Stromal cell of bone marrow (primary cell): ENCODE measurements at regions not wholly inside any gene's neighbourhood (a gene's known extent, or its start where the extent isn't known, plus 50 kb on each side); places are given as distances from the start of the nearest gene placed in this dataset.
"Not testable (repeated sequence)": the region's sequence is repeated elsewhere in the genome, so short reads cannot be mapped to it uniquely, and the experiment has no call there.

Experiments
- DNase-seq: peaks from one replicate; pipeline ENCODE4 v3.0.0-alpha.2; 2012; ENCODE audit warnings: low read depth

- peak; percentile 69 for DNase-seq
Measured at GRCh38 chr6:22147921-22148776, 148.7 kb downstream of the PRL start.

DNA sequence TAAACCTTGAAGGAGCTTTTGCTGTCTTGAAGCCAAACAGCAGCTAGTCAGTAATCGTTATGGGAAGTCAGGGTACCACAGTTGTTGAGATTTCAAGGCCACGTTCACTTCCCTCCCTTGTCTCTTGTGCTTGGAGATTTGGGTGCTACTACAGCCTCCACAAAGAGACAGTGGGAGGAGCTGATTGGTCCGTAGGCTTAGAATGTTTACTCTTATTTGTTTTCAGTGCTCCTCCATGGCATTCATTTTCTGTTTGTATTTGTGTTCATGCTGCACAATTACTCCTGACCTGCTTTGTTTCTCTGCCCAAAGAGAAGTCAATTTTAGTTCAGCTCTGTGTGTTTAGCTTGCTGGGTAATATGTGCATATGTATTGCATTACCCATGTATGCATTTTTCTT lies 147.7 kb downstream of the PRL start:
- DNase-seq = no peak

- peak; percentile 8 for DNase-seq
Measured at GRCh38 chr6:22149501-22150367, 147.1 kb downstream of the PRL start.

DNA sequence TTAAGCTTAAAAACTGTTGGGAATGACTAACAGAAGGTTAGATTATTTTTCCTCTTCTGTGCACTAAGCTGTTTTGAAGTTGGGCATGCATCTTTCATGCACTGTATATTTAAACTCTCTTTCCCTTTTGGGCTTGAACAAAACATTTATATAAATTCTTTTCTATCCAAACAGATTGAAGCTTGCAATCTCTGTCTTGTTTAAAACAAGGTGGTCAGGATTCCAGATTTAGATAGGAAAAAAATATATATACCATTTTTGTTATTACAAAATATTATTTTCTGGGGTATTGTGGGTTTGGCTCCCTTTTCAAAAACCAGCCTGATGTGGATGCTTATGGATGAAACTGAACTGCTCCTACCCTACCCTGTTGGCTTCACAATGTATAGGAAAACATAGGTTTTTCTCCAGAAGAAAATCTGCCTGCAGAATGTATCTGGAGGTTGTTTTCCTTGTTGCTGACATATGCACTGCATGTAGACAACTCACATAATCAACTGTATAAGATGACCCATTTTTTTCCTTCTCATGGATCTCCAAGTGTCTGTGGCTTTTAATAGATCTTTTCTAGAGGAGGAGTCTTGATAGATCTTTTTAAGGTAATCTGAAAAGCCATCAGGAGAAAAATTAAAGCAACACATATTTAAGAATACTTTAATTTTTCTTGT lies 146.3 kb downstream of the PRL start:
- no peak for DNase-seq

- DNase-seq = no peak
Measured at GRCh38 chr6:22151892-22152291, 144.9 kb downstream of the PRL start.

DNA sequence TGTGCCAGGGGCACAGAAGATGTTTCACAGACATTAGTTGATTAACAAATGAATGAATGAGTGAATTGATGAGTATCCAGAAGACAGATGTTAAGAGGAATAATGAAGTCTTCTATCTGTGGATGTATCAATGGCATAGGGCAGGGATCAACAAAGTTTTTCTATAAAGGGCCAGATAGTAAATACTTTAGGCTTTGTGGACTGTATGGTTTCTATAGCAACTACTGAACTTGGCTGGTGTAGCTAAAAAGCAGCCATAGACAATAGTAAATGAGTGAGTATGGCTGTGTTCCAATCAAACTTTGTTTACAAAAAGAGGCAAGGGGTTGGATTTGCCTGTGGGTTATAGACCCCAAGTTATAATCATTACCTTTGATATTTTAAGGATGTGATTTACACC lies 144.0 kb downstream of the PRL start:
- no peak for DNase-seq

- no peak for DNase-seq
Measured at GRCh38 chr6:22153384-22154158, 143.3 kb downstream of the PRL start.

GRCh38 chr6:22155551-22155950 lies 141.3 kb downstream of the PRL start:
- no peak for DNase-seq

DNA sequence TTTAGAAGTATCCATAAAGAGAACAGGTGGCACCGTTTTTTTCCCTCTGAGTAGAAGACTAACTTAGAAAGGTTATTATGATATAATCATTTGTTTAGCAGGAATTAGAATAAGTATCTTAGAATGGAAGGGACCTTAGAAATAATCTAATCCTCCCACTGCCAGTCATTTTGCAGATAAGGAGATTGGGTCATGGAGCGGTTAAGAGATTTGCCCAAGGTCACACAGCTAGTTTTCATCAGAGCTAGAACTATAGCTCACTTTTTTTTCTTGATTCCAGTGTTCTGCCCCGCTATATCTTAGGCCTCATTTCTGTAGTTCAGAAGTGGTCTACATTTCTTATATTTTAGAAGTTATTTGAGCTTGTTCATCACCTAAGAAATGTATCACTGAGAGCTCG lies 139.6 kb downstream of the PRL start:
- no peak for DNase-seq

GRCh38 chr6:22164236-22164635 lies 132.6 kb downstream of the PRL start:
- no peak for DNase-seq

GRCh38 chr6:22171006-22171405 lies 125.8 kb downstream of the PRL start:
- not testable (repeated sequence) for DNase-seq

GRCh38 chr6:22171885-22172284 lies 125.0 kb downstream of the PRL start:
- not testable (repeated sequence) for DNase-seq

DNA sequence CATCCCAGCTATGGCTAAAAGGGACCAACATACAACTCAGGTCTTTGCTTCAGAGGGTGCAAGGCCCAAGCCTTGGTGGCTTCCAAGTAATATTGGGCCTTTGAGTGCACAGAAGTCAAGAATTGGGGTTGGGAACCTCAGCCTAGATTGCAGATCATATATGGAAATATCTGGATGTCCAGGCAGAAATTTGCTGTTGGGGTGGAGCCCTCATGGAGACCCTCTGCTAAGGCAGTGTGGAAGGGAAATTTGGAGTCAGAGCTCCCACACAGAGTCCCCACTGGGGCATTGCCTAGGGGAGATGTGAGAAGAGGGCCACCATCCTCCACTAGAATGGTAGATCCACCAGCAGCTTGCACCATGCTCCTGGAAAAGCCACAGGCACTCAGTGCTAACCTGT lies 123.5 kb downstream of the PRL start:
- DNase-seq = no peak

- not testable (repeated sequence) for DNase-seq
Measured at GRCh38 chr6:22180250-22180649, 116.6 kb downstream of the PRL start.

GRCh38 chr6:22184371-22184770 lies 112.5 kb downstream of the PRL start:
- DNase-seq = no peak

- DNase-seq = no peak
Measured at GRCh38 chr6:22189946-22190345, 106.9 kb downstream of the PRL start.

DNA sequence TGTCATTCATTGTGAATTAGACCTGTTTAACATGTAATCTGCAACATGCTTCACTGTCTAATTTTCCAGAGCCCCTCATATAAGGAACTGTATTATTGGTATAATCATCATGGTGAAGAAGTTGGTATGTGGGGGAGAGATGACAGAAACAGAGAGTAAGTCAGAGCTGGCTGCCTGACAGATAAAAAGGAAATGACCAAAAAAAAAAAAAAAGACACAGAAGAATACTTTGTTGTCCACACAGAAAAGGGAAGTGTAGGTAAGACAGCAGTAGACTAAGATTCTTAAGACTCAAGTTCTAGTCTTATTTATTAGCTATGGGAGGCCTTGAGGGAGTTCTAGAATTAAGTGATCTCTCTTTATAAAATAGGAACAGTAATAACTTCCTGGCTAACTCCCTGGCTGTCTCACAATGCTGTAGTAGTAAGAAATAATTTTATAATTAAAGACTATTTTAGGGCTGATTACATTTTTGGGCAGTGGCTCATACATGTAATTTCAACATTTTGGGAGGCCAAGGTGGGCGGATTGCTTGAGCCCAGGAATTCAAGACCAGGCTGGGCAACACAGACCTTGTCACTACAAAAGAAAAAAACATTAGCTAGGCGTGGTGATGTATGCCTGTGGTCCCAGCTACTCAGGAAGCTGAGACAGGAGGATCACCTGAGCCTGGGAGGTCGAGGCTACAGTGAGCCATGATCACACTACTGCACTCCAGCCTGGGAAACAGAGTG lies 102.5 kb downstream of the PRL start:
- DNase-seq = no peak

DNA sequence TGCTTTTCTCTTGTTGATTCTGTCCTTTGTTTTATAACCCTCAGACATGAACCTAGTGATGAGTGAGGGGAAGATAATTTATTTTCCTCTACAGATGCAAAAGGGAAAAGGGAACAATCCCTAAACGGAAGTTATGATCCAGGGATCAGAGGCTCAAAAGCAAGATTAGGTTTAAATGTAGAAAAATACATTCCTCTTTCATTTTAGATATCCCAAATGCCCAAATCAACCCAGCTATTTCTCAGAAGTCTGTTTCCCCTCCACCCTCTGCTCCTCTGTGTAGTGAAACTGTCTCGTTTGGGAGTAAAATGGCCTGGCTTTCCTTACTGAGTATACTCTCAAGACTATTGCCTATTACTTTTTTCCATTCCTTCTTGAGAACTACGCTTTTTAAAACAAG lies 97.1 kb downstream of the PRL start:
- no peak for DNase-seq

DNA sequence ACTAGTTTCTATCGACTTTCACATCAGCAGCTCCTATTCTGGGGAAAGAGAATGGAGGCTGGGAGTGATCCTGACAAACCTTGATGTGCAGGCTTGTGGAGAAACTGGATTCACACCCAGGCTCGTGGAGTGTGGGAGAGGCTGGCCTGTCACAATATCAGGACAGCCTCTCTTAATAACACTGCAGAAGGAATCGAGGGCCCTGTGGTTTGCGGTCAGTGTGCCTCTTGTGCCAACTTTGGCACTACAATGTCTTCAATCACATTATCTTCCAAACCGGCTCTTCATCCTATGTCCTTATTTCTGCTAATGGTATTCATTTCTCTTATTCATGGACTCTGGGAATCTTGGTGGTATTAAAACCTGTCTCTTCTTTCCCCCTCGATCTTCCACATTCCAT lies 92.7 kb downstream of the PRL start:
- no peak for DNase-seq

- DNase-seq = no peak
Measured at GRCh38 chr6:22205266-22205665, 91.6 kb downstream of the PRL start.

DNA sequence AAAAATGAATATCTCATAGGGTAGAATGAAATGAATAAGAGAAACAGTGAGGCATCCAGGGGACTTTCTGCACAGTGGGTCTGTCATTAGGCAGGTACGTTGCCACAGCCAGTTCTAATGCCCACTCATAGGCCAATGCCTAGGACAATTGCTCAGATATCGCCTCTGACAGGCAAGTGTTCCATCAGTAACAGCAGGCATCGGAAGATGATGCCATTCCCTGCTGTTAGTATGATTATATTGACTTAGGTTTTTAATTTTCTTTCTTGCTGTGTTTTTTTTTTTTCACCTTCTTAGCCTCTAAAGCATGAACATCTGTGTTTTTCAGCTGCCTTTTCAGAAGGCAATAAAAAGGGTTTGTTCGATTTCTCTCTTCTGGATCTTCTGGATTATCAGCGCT lies 90.7 kb downstream of the PRL start:
- no peak for DNase-seq
